ES-I3 (cell line): ENCODE measurements at regions not wholly inside any gene's neighbourhood (a gene's known extent, or its start where the extent isn't known, plus 50 kb on each side); places are given as distances from the start of the nearest gene placed in this dataset.
"Not testable (repeated sequence)": the region's sequence is repeated elsewhere in the genome, so short reads cannot be mapped to it uniquely, and the experiment has no call there.

ENCODE experiments used
- H3K36me3 ChIP-seq: 2 replicates; pipeline ENCODE4 v1.6.1; 2013; ENCODE audit warnings: mild to moderate bottlenecking, low read length, control low read depth, moderate library complexity; ENCODE audit not compliant: insufficient read depth
- H3K4me1 ChIP-seq: 2 replicates; pipeline ENCODE4 v1.6.1; 2013; ENCODE audit warnings: mild to moderate bottlenecking, control low read depth, low read length; ENCODE audit not compliant: insufficient read depth
- H3K9ac ChIP-seq: 2 replicates; pipeline ENCODE4 v1.6.1; 2013; ENCODE audit warnings: low read depth, mild to moderate bottlenecking, low read length, moderate library complexity
- H3K9me3 ChIP-seq: 2 replicates; pipeline ENCODE4 v1.6.1; 2013; ENCODE audit warnings: mild to moderate bottlenecking, low read length, moderate library complexity; ENCODE audit not compliant: control insufficient read depth, insufficient read depth

- no peaks in the 10 kb centered on the region for H3K36me3 ChIP-seq
- no peaks in the 10 kb centered on the region for H3K9me3 ChIP-seq
- no peaks in the 10 kb centered on the region for H3K4me1 ChIP-seq
- H3K9ac ChIP-seq: no peak overlapping the region
Observed at GRCh38 chr1:60541831-60542532, 468.4 kb upstream of the C1orf87 start.

- no peaks in the 10 kb centered on the region for H3K4me1 ChIP-seq
- H3K9me3 ChIP-seq: no peaks in the 10 kb centered on the region
- H3K9ac ChIP-seq: no peak overlapping the region
- no peaks in the 10 kb centered on the region for H3K36me3 ChIP-seq
Observed at GRCh38 chr1:60540141-60540540, 466.6 kb upstream of the C1orf87 start.

- Histone ChIP-seq H3K36me3 (no peaks in the 10 kb centered on the region), H3K9me3 (no peaks in the 10 kb centered on the region), H3K4me1 (no peaks in the 10 kb centered on the region), H3K9ac (no peak overlapping the region)
Observed at GRCh38 chr1:60535713-60536112, 462.1 kb upstream of the C1orf87 start.

DNA sequence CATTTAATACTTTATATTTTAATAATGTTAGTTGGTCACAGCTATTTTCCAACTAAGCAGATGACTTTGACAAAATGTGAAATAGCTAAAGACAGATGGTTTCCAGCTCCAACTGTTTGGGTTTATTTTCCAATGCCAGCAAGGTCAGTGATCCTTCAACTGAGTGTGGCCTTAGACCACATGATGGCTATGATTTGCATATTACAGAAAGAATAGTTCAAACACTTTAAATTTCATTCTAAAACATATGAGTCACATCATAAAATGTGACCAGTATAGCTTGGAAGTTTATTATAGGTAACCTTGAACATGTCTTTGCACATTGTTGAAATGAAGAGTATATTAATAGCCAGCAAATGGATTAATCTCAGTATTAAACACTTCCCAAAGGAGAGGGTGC, 454.0 kb upstream of the C1orf87 start:
- no peaks in the 10 kb centered on the region for H3K36me3 ChIP-seq
- H3K9me3 ChIP-seq: no peaks in the 10 kb centered on the region
- no peak overlapping the region for H3K9ac ChIP-seq
- H3K4me1 ChIP-seq: no peaks in the 10 kb centered on the region

DNA sequence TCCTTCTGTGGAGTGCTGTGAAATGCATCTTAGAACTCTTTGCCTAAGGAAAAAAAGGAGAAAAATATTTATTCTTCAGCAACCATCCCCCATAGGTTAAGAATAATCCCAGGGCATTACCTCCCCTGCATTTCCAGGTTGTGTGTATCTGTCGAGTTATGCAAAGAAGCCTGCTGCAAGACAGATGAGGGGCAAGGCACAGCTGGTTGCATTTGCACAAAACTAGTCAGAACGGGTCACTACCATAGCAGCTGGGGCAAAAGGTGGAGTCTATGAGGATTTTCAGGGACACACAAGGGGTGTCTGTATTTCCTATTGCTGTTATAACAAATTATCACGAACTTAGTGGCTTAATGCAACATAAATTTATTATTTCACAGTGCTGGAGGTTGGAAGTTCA, 443.4 kb upstream of the C1orf87 start:
- Histone ChIP-seq H3K4me1 (no peaks in the 10 kb centered on the region), H3K9me3 (no peaks in the 10 kb centered on the region), H3K36me3 (no peaks in the 10 kb centered on the region), H3K9ac (no peak overlapping the region)

DNA sequence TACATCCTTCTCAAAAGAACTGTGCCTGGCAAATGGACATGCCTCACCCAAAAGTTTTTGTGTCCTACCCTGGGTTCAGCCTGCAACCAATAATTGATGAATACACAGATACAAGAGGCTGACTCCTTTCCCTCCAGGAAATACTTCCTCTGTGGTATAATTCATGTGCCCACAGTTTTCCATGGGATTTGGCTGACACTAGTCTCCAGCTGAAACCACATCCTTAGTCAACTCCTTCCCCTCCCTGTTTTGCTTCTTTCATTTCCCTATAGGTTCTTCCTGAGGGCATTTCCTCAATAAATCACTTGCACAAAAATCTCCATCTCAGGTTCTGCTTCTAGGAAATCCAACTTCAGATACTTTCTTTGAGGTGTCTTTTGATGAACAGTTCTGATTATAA, 436.6 kb upstream of the C1orf87 start:
- Histone ChIP-seq H3K36me3 (no peaks in the 10 kb centered on the region), H3K4me1 (no peaks in the 10 kb centered on the region), H3K9me3 (no peaks in the 10 kb centered on the region)

GRCh38 chr1:60504206-60504840, 430.8 kb upstream of the C1orf87 start:
- Histone ChIP-seq H3K36me3 (no peaks in the 10 kb centered on the region), H3K9ac (no peak overlapping the region), H3K9me3 (no peaks in the 10 kb centered on the region), H3K4me1 (no peaks in the 10 kb centered on the region)

More for the DNA sequence above, 436.6 kb upstream of the C1orf87 start:
- no peak overlapping the region for H3K9ac ChIP-seq

GRCh38 chr1:60503266-60503925, 429.8 kb upstream of the C1orf87 start:
- no peak overlapping the region for H3K9ac ChIP-seq
- H3K9me3 ChIP-seq: no peaks in the 10 kb centered on the region
- no peaks in the 10 kb centered on the region for H3K36me3 ChIP-seq
- no peaks in the 10 kb centered on the region for H3K4me1 ChIP-seq

- Histone ChIP-seq H3K9me3 (no peaks in the 10 kb centered on the region), H3K36me3 (no peaks in the 10 kb centered on the region), H3K4me1 (no peaks in the 10 kb centered on the region), H3K9ac (no peak overlapping the region)
Observed at GRCh38 chr1:60502506-60502905, 428.9 kb upstream of the C1orf87 start.

DNA sequence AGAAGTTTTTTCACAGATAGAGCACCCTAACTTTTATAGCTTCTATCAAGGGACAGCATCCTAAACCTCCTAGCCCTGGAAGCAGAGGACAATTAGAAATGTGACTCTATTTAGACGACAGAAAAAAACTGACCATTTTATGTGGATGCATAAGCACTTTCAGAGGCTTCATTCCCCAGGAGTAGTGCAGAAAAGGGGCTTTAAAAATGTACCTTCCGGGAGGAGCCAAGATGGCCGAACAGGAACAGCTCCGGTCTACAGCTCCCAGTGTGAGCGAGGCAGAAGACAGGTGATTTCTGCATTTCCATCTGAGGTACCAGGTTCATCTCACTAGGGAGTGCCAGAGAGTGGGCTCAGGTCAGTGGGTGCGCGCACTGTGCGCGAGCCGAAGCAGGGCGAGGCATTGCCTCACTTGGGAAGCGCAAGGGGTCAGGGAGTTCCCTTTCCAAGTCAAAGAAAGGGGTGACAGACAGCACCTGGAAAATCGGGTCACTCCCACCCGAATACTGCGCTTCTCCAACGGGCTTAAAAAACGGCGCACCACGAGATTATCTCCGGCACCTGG, 416.4 kb upstream of the C1orf87 start:
- peak overlapping the region; percentile 64 for H3K9ac ChIP-seq
- not testable (repeated sequence) for H3K9me3 ChIP-seq, H3K36me3 ChIP-seq, H3K4me1 ChIP-seq

DNA sequence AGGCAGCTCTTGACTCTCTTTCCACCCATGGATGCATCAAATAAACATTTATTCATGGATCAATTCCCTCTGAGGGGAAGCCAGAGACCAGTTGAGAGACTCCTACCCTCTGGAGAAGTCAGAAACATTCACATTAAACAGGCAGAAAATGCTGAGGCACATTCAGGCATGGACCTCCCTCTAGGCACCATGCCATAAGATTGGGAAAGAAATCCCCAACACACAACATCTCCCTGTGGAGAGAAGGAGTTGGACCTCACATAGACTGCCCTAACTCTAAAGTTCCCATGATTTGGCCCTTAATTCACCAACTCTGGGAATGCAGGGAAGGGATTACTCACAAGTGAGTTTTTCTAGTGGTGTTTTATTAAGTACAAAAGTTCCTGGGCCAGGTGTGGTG, 415.3 kb upstream of the C1orf87 start:
- Histone ChIP-seq H3K4me1 (no peaks in the 10 kb centered on the region), H3K36me3 (no peaks in the 10 kb centered on the region), H3K9me3 (no peaks in the 10 kb centered on the region), H3K9ac (no peak overlapping the region)

GRCh38 chr1:60487565-60488345, 414.2 kb upstream of the C1orf87 start:
- H3K9me3 ChIP-seq: no peaks in the 10 kb centered on the region
- H3K36me3 ChIP-seq: no peaks in the 10 kb centered on the region
- H3K4me1 ChIP-seq: no peaks in the 10 kb centered on the region
- no peak overlapping the region for H3K9ac ChIP-seq

GRCh38 chr1:60483509-60483908, 409.9 kb upstream of the C1orf87 start:
- H3K4me1 ChIP-seq: no peaks in the 10 kb centered on the region
- H3K36me3 ChIP-seq: no peaks in the 10 kb centered on the region
- no peaks in the 10 kb centered on the region for H3K9me3 ChIP-seq
- no peak overlapping the region for H3K9ac ChIP-seq

DNA sequence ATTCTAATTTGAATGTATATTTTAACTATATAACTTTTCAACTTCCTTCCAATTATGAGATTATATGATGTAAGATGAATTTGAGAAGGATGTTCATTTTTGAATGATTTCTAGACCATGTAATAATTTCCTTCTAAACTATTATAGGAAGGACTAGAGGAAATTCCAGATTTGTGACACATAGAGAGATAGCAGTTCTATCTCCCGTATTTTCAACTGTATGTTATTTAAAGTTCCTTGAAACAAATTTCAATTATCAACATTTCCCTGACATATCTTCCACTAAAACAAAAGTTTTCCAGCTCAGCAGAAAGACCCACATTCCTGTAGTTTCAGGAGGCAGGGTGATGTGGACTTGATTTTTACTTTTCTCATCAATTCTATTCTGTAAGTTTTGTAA, 396.7 kb upstream of the C1orf87 start:
- H3K9ac ChIP-seq: no peak overlapping the region
- H3K36me3 ChIP-seq: no peaks in the 10 kb centered on the region
- no peaks in the 10 kb centered on the region for H3K4me1 ChIP-seq
- no peaks in the 10 kb centered on the region for H3K9me3 ChIP-seq
